Loucy (cell line): ENCODE measurements at regions not wholly inside any gene's neighbourhood (a gene's known extent, or its start where the extent isn't known, plus 50 kb on each side); places are given as distances from the start of the nearest gene placed in this dataset.

ENCODE experiments used
- CTCF ChIP-seq: fragments of 200-600 bp; sonication (generic); conservative IDR thresholded peaks from 2 replicates; pipeline ENCODE4 v1.5.1; 2014; ENCODE audit warnings: mild to moderate bottlenecking, antibody characterized with exemption, low read length
- EZH2phosphoT487 ChIP-seq: fragments of 200-600 bp; IDR thresholded peaks from 2 replicates; pipeline ENCODE4 v1.6.1; 2018; ENCODE audit warnings: antibody characterized with exemption, mild to moderate bottlenecking, moderate library complexity, borderline replicate concordance

- TF ChIP-seq CTCF: no peak
- TF ChIP-seq EZH2phosphoT487: no peak
Measured at GRCh38 chr12:46590991-46591703, 218.6 kb upstream of the SLC38A2 start.
